H1 (cell line): ENCODE measurements at regions not wholly inside any gene's neighbourhood (a gene's known extent, or its start where the extent isn't known, plus 50 kb on each side); places are given as distances from the start of the nearest gene placed in this dataset.

Experiments used
- CHD2 ChIP-seq: IDR thresholded peaks from 2 replicates; pipeline ENCODE4 v1.6.1; 2012; ENCODE audit warnings: low read length, improper control_type of control experiment
- CREB1 ChIP-seq: IDR thresholded peaks from 2 replicates; pipeline ENCODE4 v1.6.1; 2012; ENCODE audit warnings: inconsistent platforms
- EP300 ChIP-seq, 2 experiments: IDR thresholded peaks; 1 replicate in 1 of 2; 2 replicates in 1 of 2; pipeline ENCODE4 v1.6.1; 2011 to 2012; ENCODE audit warnings: low read depth in 2 of 2, low read length in 2 of 2, mild to moderate bottlenecking in 2 of 2, borderline replicate concordance in 1 of 2, inconsistent platforms in 1 of 2, moderate library complexity in 1 of 2
- EZH2 ChIP-seq: fragments of 200-600 bp; sonication (generic); IDR thresholded peaks from 2 replicates; pipeline ENCODE4 v1.7.1; 2012; ENCODE audit warnings: low read depth, mild to moderate bottlenecking, moderate library complexity, low read length, inconsistent platforms; ENCODE audit not compliant: severe bottlenecking
- KDM1A ChIP-seq: fragments of 200-600, 300-600 bp; sonication (generic); IDR thresholded peaks from 2 replicates; pipeline ENCODE4 v1.7.1; 2016; ENCODE audit warnings: mild to moderate bottlenecking, low read length, borderline replicate concordance
- RBBP5 ChIP-seq: IDR thresholded peaks from 2 replicates; pipeline ENCODE4 v1.7.1; 2012; ENCODE audit warnings: low read depth, mild to moderate bottlenecking, inconsistent platforms, low read length, moderate library complexity, borderline replicate concordance
- SIN3A ChIP-seq, 2 experiments: IDR thresholded peaks in 1 of 2; conservative IDR thresholded peaks in 1 of 2; 2 replicates each; pipeline ENCODE4 v1.6.1; 2011 to 2012; ENCODE audit warnings: low read length in 2 of 2, improper control_type of control experiment in 1 of 2, low read depth in 1 of 2, mild to moderate bottlenecking in 1 of 2
- SUZ12 ChIP-seq: fragments of 200-600 bp; sonication (generic); IDR thresholded peaks from 2 replicates; pipeline ENCODE4 v1.6.1; 2012; ENCODE audit warnings: mild to moderate bottlenecking, inconsistent platforms, low read length, moderate library complexity, mixed read lengths
- TBP ChIP-seq: IDR thresholded peaks from 2 replicates; pipeline ENCODE4 v1.6.1; 2011; ENCODE audit warnings: low read depth, low read length, improper control_type of control experiment
- TCF12 ChIP-seq: IDR thresholded peaks from 2 replicates; pipeline ENCODE4 v1.6.1; 2011; ENCODE audit warnings: low read depth, mild to moderate bottlenecking, low read length
- YY1 ChIP-seq: IDR thresholded peaks from 2 replicates; pipeline ENCODE4 v1.6.1; 2011; ENCODE audit warnings: low read depth, mild to moderate bottlenecking, low read length
- ZNF274 ChIP-seq: IDR thresholded peaks from 2 replicates; pipeline ENCODE4 v1.7.0; 2012; ENCODE audit warnings: low read length, borderline replicate concordance; ENCODE audit errors: extremely low read depth
- TF ChIP-seq, protein P1 (sequence below), 3 experiments: IDR thresholded peaks; 1 replicate in 2 of 3; 2 replicates in 1 of 3; pipeline versions ENCODE4 v1.5.1 to v1.6.1; 2011; ENCODE audit warnings: low read length in 3 of 3, mild to moderate bottlenecking in 3 of 3, inconsistent platforms in 2 of 3, low read depth in 1 of 3, moderate library complexity in 1 of 3; ENCODE audit not compliant: insufficient read depth in 1 of 3; ENCODE audit errors: control extremely low read depth in 1 of 3
- TF ChIP-seq, protein P2 (sequence below): IDR thresholded peaks from 2 replicates; pipeline ENCODE4 v1.6.1; 2012; ENCODE audit warnings: low read length, inconsistent platforms

DNA sequence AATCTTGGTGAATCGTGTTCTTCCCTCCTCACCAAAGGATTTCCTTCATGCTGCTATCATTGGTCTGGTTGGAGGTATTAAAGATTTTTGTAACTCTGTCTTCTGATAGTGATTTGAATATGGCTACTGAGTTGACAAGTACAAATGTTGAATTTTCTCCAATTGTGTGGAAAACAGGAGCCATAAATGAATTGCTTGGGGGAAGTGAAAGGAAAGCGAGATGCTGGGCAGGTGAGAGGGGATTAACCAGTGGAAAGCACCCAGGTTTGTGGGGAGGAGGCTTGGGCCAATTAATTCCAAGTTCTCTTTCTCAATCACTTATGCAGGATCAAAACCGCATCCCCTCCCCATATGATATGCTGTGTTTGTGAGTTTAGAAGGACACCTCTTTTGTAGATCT, 372.5 kb downstream of the IL20RB start:
- TF ChIP-seq, protein P1, sequence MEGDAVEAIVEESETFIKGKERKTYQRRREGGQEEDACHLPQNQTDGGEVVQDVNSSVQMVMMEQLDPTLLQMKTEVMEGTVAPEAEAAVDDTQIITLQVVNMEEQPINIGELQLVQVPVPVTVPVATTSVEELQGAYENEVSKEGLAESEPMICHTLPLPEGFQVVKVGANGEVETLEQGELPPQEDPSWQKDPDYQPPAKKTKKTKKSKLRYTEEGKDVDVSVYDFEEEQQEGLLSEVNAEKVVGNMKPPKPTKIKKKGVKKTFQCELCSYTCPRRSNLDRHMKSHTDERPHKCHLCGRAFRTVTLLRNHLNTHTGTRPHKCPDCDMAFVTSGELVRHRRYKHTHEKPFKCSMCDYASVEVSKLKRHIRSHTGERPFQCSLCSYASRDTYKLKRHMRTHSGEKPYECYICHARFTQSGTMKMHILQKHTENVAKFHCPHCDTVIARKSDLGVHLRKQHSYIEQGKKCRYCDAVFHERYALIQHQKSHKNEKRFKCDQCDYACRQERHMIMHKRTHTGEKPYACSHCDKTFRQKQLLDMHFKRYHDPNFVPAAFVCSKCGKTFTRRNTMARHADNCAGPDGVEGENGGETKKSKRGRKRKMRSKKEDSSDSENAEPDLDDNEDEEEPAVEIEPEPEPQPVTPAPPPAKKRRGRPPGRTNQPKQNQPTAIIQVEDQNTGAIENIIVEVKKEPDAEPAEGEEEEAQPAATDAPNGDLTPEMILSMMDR (IDR thresholded peaks at IDR 0.05; ENCODE audit: control extremely low read depth in 1 of 3, insufficient read depth in 1 of 3, low read depth in 1 of 3, low read length in 3 of 3), result no peak
- TF ChIP-seq SUZ12 (no peak), TCF12 (no peak), CREB1 (no peak), ZNF274 (no peak), TBP (no peak), KDM1A (no peak), RBBP5 (no peak), EZH2 (no peak), EP300 (IDR thresholded peaks at IDR 0.05; ENCODE audit: borderline replicate concordance in 1 of 2, low read depth in 2 of 2, low read length in 2 of 2) (no peak), YY1 (no peak), SIN3A (conservative IDR thresholded peaks at IDR 0.05 in 1 of 2, IDR thresholded peaks at IDR 0.05 in 1 of 2; ENCODE audit: low read depth in 1 of 2, low read length in 2 of 2) (no peak), CHD2 (no peak)
- TF ChIP-seq, protein P2, sequence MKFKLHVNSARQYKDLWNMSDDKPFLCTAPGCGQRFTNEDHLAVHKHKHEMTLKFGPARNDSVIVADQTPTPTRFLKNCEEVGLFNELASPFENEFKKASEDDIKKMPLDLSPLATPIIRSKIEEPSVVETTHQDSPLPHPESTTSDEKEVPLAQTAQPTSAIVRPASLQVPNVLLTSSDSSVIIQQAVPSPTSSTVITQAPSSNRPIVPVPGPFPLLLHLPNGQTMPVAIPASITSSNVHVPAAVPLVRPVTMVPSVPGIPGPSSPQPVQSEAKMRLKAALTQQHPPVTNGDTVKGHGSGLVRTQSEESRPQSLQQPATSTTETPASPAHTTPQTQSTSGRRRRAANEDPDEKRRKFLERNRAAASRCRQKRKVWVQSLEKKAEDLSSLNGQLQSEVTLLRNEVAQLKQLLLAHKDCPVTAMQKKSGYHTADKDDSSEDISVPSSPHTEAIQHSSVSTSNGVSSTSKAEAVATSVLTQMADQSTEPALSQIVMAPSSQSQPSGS, result no peak
